ENCODE measurements at regions not wholly inside any gene's neighbourhood (a gene's known extent, or its start where the extent isn't known, plus 50 kb on each side); places are given as distances from the start of the nearest gene placed in this dataset.

- TF ChIP-seq EZH2 (IDR thresholded peaks at IDR 0.05) (no peak), CTCF (IDR thresholded peaks at IDR 0.05) (no peak)
These were observed 83.0 kb downstream of the TMPRSS5 start for GRCh38 chr11:113623114-113623513.

Measured in neural progenitor cell (in vitro differentiated cells).